Endothelial cell of umbilical vein (primary cell): ENCODE measurements at regions not wholly inside any gene's neighbourhood (a gene's known extent, or its start where the extent isn't known, plus 50 kb on each side); places are given as distances from the start of the nearest gene placed in this dataset.

Experiments used
- BruUV-seq: library from RNA; stranded (reverse); fragments of 400-500 nt; replicated peaks from 2 replicates; lab custom pipeline; 2021; lab: Mats Ljungman, UMichigan
- CTCF ChIA-PET: fragments of 300-600, 350-600 bp; sonication (Branson Sonifier 250); formaldehyde crosslinking; loops from one replicate; lab custom pipeline; 2021; ENCODE audit warnings: antibody characterized with exemption, inconsistent platforms; lab: Charles Lee
- POLR2A ChIA-PET: fragments of 300-600, 350-600 bp; sonication (Branson Sonifier 250); formaldehyde crosslinking; loops from one replicate; lab custom pipeline; 2021; ENCODE audit warnings: antibody characterized with exemption, inconsistent platforms; lab: Charles Lee
- DNase-seq: peaks from one replicate; pipeline ENCODE4 v3.0.0-alpha.2; 2011; ENCODE audit warnings: low read depth, low spot score
- FAIRE-seq: peaks from 2 replicates; lab custom pipeline; 2011; peaks lifted over from hg19 to GRCh38; lab: Jason Lieb, UNC
- H2AFZ ChIP-seq: 2 replicates; pipeline ENCODE4 v1.6.0; 2012; ENCODE audit warnings: low read depth, low read length, control low read depth, inconsistent platforms
- H3K27ac ChIP-seq: 2 replicates; pipeline ENCODE4 v1.5.1; 2011; ENCODE audit warnings: low read depth, mild to moderate bottlenecking, control low read depth, low read length, moderate library complexity; ENCODE audit not compliant: insufficient read depth
- H3K27me3 ChIP-seq, 2 experiments: 2 replicates each; pipeline versions ENCODE4 v1.6.0 to v1.6.1; 2011; ENCODE audit warnings: low read length in 2 of 2, mixed read lengths in 1 of 2; ENCODE audit not compliant: control insufficient read depth in 2 of 2, insufficient read depth in 2 of 2
- H3K36me3 ChIP-seq, 2 experiments: 2 replicates in 1 of 2; 3 replicates in 1 of 2; pipeline ENCODE4 v1.5.1; 2011; ENCODE audit warnings: low read length in 2 of 2, mild to moderate bottlenecking in 1 of 2, moderate library complexity in 1 of 2; ENCODE audit not compliant: control insufficient read depth in 2 of 2, insufficient read depth in 2 of 2; ENCODE audit errors: extremely low read depth in 1 of 2
- H3K4me1 ChIP-seq: 3 replicates; pipeline ENCODE4 v1.5.1; 2011; ENCODE audit warnings: mild to moderate bottlenecking, low read length; ENCODE audit not compliant: control insufficient read depth, insufficient read depth; ENCODE audit errors: extremely low read depth
- H3K4me2 ChIP-seq: 2 replicates; pipeline ENCODE4 v1.6.1; 2011; ENCODE audit warnings: low read length, control low read depth, mixed read lengths; ENCODE audit not compliant: insufficient read depth
- H3K4me3 ChIP-seq, 3 experiments: fragments of 200-600 bp in 1 of 3; sonication (generic), shearing (Covaris generic) in 1 of 3; replicated peaks in 1 of 3; 2 replicates each; pipeline ENCODE4 v1.5.1; 2011 to 2016; ENCODE audit warnings: control low read depth in 3 of 3, low read length in 3 of 3, mild to moderate bottlenecking in 2 of 3, inconsistent platforms in 1 of 3, low read depth in 1 of 3, moderate library complexity in 1 of 3; ENCODE audit not compliant: insufficient read depth in 1 of 3
- H3K79me2 ChIP-seq: 2 replicates; pipeline ENCODE4 v1.6.0; 2012; ENCODE audit warnings: low read length, inconsistent platforms; ENCODE audit not compliant: control insufficient read depth, insufficient read depth
- H3K9ac ChIP-seq: replicated peaks from 2 replicates; pipeline ENCODE3; 2011; ENCODE audit warnings: low read length, control low read depth; ENCODE audit not compliant: insufficient read depth; ENCODE audit errors: extremely low read depth
- H3K9me1 ChIP-seq: replicated peaks from 3 replicates; pipeline ENCODE4 v1.6.0; 2011; ENCODE audit warnings: mild to moderate bottlenecking, low read length; ENCODE audit not compliant: control insufficient read depth, insufficient read depth; ENCODE audit errors: extremely low read depth
- H3K9me3 ChIP-seq: replicated peaks from 2 replicates; pipeline ENCODE4 v1.5.1; 2012; ENCODE audit warnings: low read length, inconsistent platforms; ENCODE audit not compliant: control insufficient read depth, insufficient read depth
- H4K20me1 ChIP-seq: replicated peaks from 2 replicates; pipeline ENCODE3; 2011; ENCODE audit warnings: mild to moderate bottlenecking, low read length; ENCODE audit not compliant: control insufficient read depth, insufficient read depth; ENCODE audit errors: extremely low read depth
- CTCF ChIP-seq, 2 donors: IDR thresholded peaks; 1 replicate in 1 of 2; 2 replicates in 1 of 2; pipeline ENCODE4 v1.5.1; 2011; ENCODE audit warnings: low read length in 2 of 2, mild to moderate bottlenecking in 2 of 2, moderate library complexity in 2 of 2, control low read depth in 1 of 2, inconsistent platforms in 1 of 2, low read depth in 1 of 2; ENCODE audit not compliant: insufficient read depth in 1 of 2; ENCODE audit errors: extremely low read depth in 1 of 2
- EZH2 ChIP-seq: IDR thresholded peaks from 2 replicates; pipeline ENCODE4 v1.6.1; 2012; ENCODE audit warnings: borderline replicate concordance, low read depth, mild to moderate bottlenecking, moderate library complexity, low read length, inconsistent platforms; ENCODE audit not compliant: severe bottlenecking
- FOS ChIP-seq: IDR thresholded peaks from 2 replicates; pipeline ENCODE4 v1.6.1; 2011; ENCODE audit warnings: mild to moderate bottlenecking, low read length, moderate library complexity, borderline replicate concordance; ENCODE audit not compliant: insufficient read depth
- GATA2 ChIP-seq: IDR thresholded peaks from 2 replicates; pipeline ENCODE4 v1.7.0; 2011; ENCODE audit warnings: low read depth, mild to moderate bottlenecking, moderate library complexity, mixed read lengths, low read length; ENCODE audit not compliant: insufficient read length, insufficient read depth
- JUN ChIP-seq: IDR thresholded peaks from 2 replicates; pipeline ENCODE4 v1.6.1; 2011; ENCODE audit warnings: borderline replicate concordance, low read depth; ENCODE audit not compliant: insufficient read length, insufficient read depth
- MAX ChIP-seq: IDR thresholded peaks from 2 replicates; pipeline ENCODE4 v1.6.1; 2011; ENCODE audit not compliant: insufficient read depth, insufficient read length
- MYC ChIP-seq: IDR thresholded peaks from one replicate; pipeline ENCODE4 v1.6.1; 2011; ENCODE audit warnings: mild to moderate bottlenecking, low read depth, low read length
- POLR2A ChIP-seq: IDR thresholded peaks from 2 replicates; pipeline ENCODE4 v1.6.1; 2012; ENCODE audit warnings: low read depth, mild to moderate bottlenecking, control low read depth, low read length
- POLR2AphosphoS5 ChIP-seq: IDR thresholded peaks from 2 replicates; pipeline ENCODE4 v1.6.1; 2012; ENCODE audit warnings: low read depth, mild to moderate bottlenecking, control low read depth, low read length, moderate library complexity; ENCODE audit not compliant: insufficient read depth
- dilution Hi-C: fragments of 300-500 bp; cut with MboI; formaldehyde crosslinking; loops from one replicate; pipeline ENCODE4 v1.15.0; 2019; ENCODE audit warnings: low sequenced_read_pairs; ENCODE audit not compliant: extremely low pct_ligation_motif_present
- intact Hi-C: fragments of 100-400 bp; cut with micrococcal nuclease; formaldehyde crosslinking; loops from one replicate; pipeline ENCODE4 v1.10.0; 2022

- FAIRE-seq (no peak), DNase-seq (no peak)
- H3K4me3 ChIP-seq, result no peak overlapping the region
- H2AFZ ChIP-seq, result no peak overlapping the region
- no peaks in the 10 kb centered on the region for H3K36me3 ChIP-seq
- H3K79me2 ChIP-seq, result no peaks in the 10 kb centered on the region
- no peaks in the 10 kb centered on the region for H4K20me1 ChIP-seq
- dilution Hi-C loops (no loop called here), intact Hi-C loops (no loop called here)
- ChIA-PET POLR2A (no interaction called here), CTCF (no interaction called here)
- peaks cover 9% of the 10 kb centered on the region for H3K9me3 ChIP-seq
- no peaks in the 10 kb centered on the region for H3K4me1 ChIP-seq
- no peak overlapping the region for H3K9ac ChIP-seq
- no peak overlapping the region for H3K27ac ChIP-seq
- BruUV-seq, result no TSS peak
- no peaks in the 10 kb centered on the region for H3K9me1 ChIP-seq
- TF ChIP-seq MAX (no peak), MYC (no peak)
- no peaks in the 10 kb centered on the region for H3K27me3 ChIP-seq
- no peak overlapping the region for H3K4me2 ChIP-seq
Observed at GRCh38 chr2:22854588-22854987, 530.4 kb upstream of the KLHL29 start.

GRCh38 chr2:22855081-22855480 lies 529.9 kb upstream of the KLHL29 start:
- dilution Hi-C loops, result no loop called here
- no TSS peak for BruUV-seq
- Histone ChIP-seq H3K79me2 (no peaks in the 10 kb centered on the region), H3K9me1 (no peaks in the 10 kb centered on the region), H3K9ac (no peak overlapping the region), H3K4me2 (no peak overlapping the region), H3K9me3 (peaks cover 9% of the 10 kb centered on the region), H2AFZ (no peak overlapping the region), H3K4me1 (no peaks in the 10 kb centered on the region), H3K27me3 (no peaks in the 10 kb centered on the region), H3K4me3 (no peak overlapping the region), H3K27ac (no peak overlapping the region), H3K36me3 (no peaks in the 10 kb centered on the region), H4K20me1 (no peaks in the 10 kb centered on the region)
- ChIA-PET POLR2A (no interaction called here), CTCF (no interaction called here)
- DNase-seq (no peak), FAIRE-seq (no peak)
- TF ChIP-seq MYC (no peak), GATA2 (no peak), JUN (no peak), EZH2 (no peak), POLR2AphosphoS5 (no peak), CTCF (IDR thresholded peaks at IDR 0.05; ENCODE audit: extremely low read depth in 1 of 2, insufficient read depth in 1 of 2, low read depth in 1 of 2, low read length in 2 of 2) (no peak), MAX (no peak), POLR2A (no peak), FOS (no peak)
- intact Hi-C loops, result no loop called here
